ENCODE measurements at regions not wholly inside any gene's neighbourhood (a gene's known extent, or its start where the extent isn't known, plus 50 kb on each side); places are given as distances from the start of the nearest gene placed in this dataset.

DNA sequence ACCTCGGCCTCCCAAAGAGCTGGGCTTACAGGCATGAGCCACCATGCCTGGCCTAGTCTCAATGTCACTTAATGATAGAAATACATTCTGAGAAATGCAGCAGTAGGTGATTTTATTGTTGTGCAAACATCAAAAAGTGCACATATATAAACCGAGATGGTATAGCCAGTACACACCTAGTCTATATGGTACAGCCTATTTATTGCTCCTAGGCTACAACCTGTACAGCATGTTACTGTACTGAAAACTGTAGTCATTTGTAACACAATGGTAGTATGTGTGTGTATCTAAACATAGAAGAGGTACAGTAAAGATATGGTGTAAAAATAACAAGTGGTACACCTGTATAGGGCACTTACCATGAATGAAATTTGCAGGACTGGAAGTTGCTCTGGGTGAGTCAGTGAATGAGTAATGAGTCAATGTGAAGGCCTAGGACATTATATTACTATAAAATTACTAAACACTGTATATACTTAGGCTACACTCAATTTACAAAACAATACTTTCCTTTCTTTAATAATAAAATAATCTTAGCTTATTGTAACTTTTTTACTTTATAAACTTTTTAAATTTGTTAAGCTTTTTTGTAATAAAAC is 166.7 kb upstream of the SYT1 start:
- no peak overlapping the region for H3K4me2 ChIP-seq
- no peak overlapping the region for H3K4me3 ChIP-seq
- no peak overlapping the region for H3K9ac ChIP-seq
- no peak for TF ChIP-seq Cebpa-rat (IDR thresholded peaks at IDR 0.05)
- H3K36me3 ChIP-seq: no peaks in the 10 kb centered on the region
- no peak overlapping the region for H3K27ac ChIP-seq
- H4K20me1 ChIP-seq: no peaks in the 10 kb centered on the region
- no peaks in the 10 kb centered on the region for H3K27me3 ChIP-seq
- H3K9me3 ChIP-seq: no peaks in the 10 kb centered on the region
- H3K4me1 ChIP-seq: no peaks in the 10 kb centered on the region

GRCh38 chr12:78698747-78699146 is 165.8 kb upstream of the SYT1 start:
- no peaks in the 10 kb centered on the region for H3K9me3 ChIP-seq
- no peak overlapping the region for H3K9ac ChIP-seq
- no peaks in the 10 kb centered on the region for H4K20me1 ChIP-seq
- no peak overlapping the region for H3K27ac ChIP-seq
- no peaks in the 10 kb centered on the region for H3K36me3 ChIP-seq
- H3K4me3 ChIP-seq: no peak overlapping the region
- TF ChIP-seq Cebpa-rat (IDR thresholded peaks at IDR 0.05): no peak
- no peaks in the 10 kb centered on the region for H3K4me1 ChIP-seq
- H3K27me3 ChIP-seq: no peaks in the 10 kb centered on the region
- H3K4me2 ChIP-seq: no peak overlapping the region

DNA sequence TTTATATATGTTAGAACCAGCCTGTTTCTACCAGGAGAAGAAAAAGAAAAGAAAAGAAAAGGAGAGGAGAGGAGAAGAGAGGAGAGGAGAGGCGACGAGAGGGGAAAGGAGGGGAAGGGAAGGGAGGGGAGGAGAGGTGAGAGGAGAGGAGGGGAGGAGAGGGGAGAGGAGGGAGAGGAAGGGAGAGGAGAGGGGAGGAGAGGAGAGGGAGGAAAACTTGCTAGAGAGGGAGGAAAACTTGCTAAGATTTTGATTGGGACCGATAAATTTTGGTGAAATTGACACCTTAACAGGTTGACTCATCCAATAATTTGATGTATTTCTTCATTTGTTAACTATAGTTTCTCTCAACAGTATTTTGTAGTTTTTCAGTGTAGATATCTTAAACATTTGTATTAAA is 164.0 kb upstream of the SYT1 start:
- TF ChIP-seq Cebpa-rat (IDR thresholded peaks at IDR 0.05): no peak
- H3K27me3 ChIP-seq: no peaks in the 10 kb centered on the region
- H3K9me3 ChIP-seq: no peaks in the 10 kb centered on the region
- H4K20me1 ChIP-seq: no peaks in the 10 kb centered on the region
- no peak overlapping the region for H3K4me3 ChIP-seq
- no peak overlapping the region for H3K9ac ChIP-seq
- no peak overlapping the region for H3K4me2 ChIP-seq
- no peaks in the 10 kb centered on the region for H3K4me1 ChIP-seq
- no peak overlapping the region for H3K27ac ChIP-seq
- no peaks in the 10 kb centered on the region for H3K36me3 ChIP-seq

GRCh38 chr12:78703820-78704525 is 160.6 kb upstream of the SYT1 start:
- no peak overlapping the region for H3K9ac ChIP-seq
- no peaks in the 10 kb centered on the region for H4K20me1 ChIP-seq
- no peak overlapping the region for H3K27ac ChIP-seq
- no peak overlapping the region for H3K4me2 ChIP-seq
- no peaks in the 10 kb centered on the region for H3K36me3 ChIP-seq
- no peaks in the 10 kb centered on the region for H3K27me3 ChIP-seq
- H3K4me3 ChIP-seq: no peak overlapping the region
- TF ChIP-seq Cebpa-rat (IDR thresholded peaks at IDR 0.05): no peak
- no peaks in the 10 kb centered on the region for H3K4me1 ChIP-seq
- no peaks in the 10 kb centered on the region for H3K9me3 ChIP-seq

GRCh38 chr12:78711954-78712353 is 152.6 kb upstream of the SYT1 start:
- Histone ChIP-seq H3K27me3 (no peaks in the 10 kb centered on the region), H3K4me1 (no peaks in the 10 kb centered on the region), H3K4me3 (no peak overlapping the region), H3K9ac (no peak overlapping the region), H3K27ac (no peak overlapping the region), H3K4me2 (no peak overlapping the region), H3K36me3 (no peaks in the 10 kb centered on the region), H3K9me3 (no peaks in the 10 kb centered on the region), H4K20me1 (no peaks in the 10 kb centered on the region)
- no peak for TF ChIP-seq Cebpa-rat (IDR thresholded peaks at IDR 0.05)

DNA sequence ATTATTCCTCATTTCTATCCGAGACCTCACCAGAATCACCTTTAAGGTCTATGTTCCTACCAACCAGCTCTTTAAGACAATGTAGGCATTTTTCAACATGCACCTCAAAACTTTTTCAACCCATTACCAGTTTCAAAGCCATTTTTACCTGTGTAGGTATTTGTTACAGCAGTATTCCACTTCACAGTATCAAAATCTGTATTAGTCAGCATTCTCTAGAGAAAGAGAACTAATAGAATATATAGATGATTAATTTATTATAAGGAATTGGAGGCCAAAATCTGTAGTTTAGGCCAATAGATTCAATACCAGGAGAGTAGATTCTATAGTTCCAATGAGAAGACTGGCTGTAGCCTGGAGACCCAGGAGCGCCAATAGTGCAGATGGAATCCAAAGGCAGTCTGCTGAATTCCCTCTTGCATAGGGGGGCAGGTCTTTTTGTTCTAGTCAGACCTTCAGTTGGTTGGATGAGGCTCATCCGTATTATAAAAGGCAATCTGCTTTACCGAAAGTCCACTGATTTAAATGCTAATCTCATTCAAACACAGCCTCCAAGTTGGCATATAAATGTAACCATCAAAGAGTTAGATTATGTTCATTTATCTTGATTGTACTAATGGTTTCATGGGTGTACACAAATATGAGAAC is 151.6 kb upstream of the SYT1 start:
- H3K27me3 ChIP-seq: no peaks in the 10 kb centered on the region
- no peaks in the 10 kb centered on the region for H3K4me1 ChIP-seq
- no peaks in the 10 kb centered on the region for H3K9me3 ChIP-seq
- no peak overlapping the region for H3K9ac ChIP-seq
- no peak for TF ChIP-seq Cebpa-rat (IDR thresholded peaks at IDR 0.05)
- H3K36me3 ChIP-seq: no peaks in the 10 kb centered on the region
- no peak overlapping the region for H3K27ac ChIP-seq
- no peak overlapping the region for H3K4me2 ChIP-seq
- H4K20me1 ChIP-seq: no peaks in the 10 kb centered on the region
- no peak overlapping the region for H3K4me3 ChIP-seq

DNA sequence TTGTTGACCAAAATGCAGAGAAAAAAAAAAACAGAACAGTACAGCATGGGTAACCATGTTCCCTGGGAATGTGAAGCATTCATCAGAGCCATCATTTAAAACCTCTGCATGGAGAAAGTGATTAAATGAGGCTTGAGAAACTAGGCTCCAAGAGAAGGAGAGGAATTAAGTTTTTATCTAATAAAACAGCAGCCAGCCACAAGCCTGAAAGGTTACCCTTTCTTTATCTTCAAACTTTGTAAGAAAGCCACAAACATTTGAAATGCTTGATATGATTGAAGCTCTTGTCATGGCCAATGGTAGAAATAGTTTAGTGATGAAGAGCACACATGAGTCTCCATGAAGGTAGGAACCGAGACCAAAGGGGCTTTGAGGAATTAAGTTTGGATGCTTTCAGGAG is 144.9 kb upstream of the SYT1 start:
- no peak for TF ChIP-seq Cebpa-rat (IDR thresholded peaks at IDR 0.05)
- no peak overlapping the region for H3K9ac ChIP-seq
- no peaks in the 10 kb centered on the region for H3K9me3 ChIP-seq
- H3K27me3 ChIP-seq: no peaks in the 10 kb centered on the region
- H3K36me3 ChIP-seq: no peaks in the 10 kb centered on the region
- no peak overlapping the region for H3K27ac ChIP-seq
- H4K20me1 ChIP-seq: no peaks in the 10 kb centered on the region
- H3K4me1 ChIP-seq: 0 out of 2 replicates have a peak, but pooled peaks cover 4% of the 10 kb centered on the region
- H3K4me2 ChIP-seq: no peak overlapping the region
- no peak overlapping the region for H3K4me3 ChIP-seq

DNA sequence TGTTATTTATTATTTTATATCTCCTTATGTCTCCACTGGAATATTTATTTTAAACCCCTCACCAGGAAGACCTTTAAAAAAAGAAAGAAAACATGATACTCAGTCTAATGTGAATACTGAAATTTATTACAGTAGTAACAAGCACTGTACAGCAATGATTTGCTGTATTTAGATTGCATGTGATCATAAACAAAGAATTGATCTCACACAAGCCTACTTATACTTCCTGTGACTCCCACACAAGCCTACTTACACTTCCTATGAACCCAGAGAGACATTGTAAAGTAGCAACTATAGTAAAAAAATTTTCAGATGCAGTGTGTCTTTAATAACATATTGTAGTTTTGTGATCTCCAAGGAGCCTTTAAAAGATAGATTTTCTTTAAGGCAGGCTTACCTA is 142.7 kb upstream of the SYT1 start:
- no peak overlapping the region for H3K27ac ChIP-seq
- no peaks in the 10 kb centered on the region for H4K20me1 ChIP-seq
- no peak overlapping the region for H3K9ac ChIP-seq
- H3K27me3 ChIP-seq: no peaks in the 10 kb centered on the region
- no peak for TF ChIP-seq Cebpa-rat (IDR thresholded peaks at IDR 0.05)
- H3K9me3 ChIP-seq: no peaks in the 10 kb centered on the region
- H3K4me1 ChIP-seq: 0 out of 2 replicates have a peak, but pooled peaks cover 4% of the 10 kb centered on the region
- no peaks in the 10 kb centered on the region for H3K36me3 ChIP-seq
- no peak overlapping the region for H3K4me3 ChIP-seq
- H3K4me2 ChIP-seq: no peak overlapping the region

DNA sequence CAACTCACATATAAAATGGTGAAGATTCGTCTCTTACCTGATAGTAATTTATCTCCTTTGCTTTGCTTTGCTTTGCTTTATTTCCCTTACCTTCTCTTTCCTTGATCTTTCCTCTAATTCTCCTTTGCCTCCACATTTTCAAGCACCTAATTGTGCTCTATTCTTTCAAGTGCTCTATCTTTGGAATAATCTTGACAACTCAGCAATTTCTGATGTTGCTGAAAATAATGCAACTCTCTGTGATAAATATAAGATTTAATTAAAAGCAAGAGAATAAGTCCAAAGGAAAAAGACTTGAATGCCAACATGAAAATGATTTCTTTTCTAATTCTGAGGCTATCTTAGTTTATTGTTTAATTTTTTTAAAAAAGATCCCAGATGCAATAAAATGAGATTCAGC is 139.5 kb upstream of the SYT1 start:
- no peak for TF ChIP-seq Cebpa-rat (IDR thresholded peaks at IDR 0.05)
- Histone ChIP-seq H3K36me3 (no peaks in the 10 kb centered on the region), H3K9ac (no peak overlapping the region), H3K27ac (no peak overlapping the region), H4K20me1 (no peaks in the 10 kb centered on the region), H3K4me1 (0 out of 2 replicates have a peak, but pooled peaks cover 4% of the 10 kb centered on the region), H3K27me3 (no peaks in the 10 kb centered on the region), H3K4me3 (no peak overlapping the region), H3K9me3 (no peaks in the 10 kb centered on the region), H3K4me2 (no peak overlapping the region)

DNA sequence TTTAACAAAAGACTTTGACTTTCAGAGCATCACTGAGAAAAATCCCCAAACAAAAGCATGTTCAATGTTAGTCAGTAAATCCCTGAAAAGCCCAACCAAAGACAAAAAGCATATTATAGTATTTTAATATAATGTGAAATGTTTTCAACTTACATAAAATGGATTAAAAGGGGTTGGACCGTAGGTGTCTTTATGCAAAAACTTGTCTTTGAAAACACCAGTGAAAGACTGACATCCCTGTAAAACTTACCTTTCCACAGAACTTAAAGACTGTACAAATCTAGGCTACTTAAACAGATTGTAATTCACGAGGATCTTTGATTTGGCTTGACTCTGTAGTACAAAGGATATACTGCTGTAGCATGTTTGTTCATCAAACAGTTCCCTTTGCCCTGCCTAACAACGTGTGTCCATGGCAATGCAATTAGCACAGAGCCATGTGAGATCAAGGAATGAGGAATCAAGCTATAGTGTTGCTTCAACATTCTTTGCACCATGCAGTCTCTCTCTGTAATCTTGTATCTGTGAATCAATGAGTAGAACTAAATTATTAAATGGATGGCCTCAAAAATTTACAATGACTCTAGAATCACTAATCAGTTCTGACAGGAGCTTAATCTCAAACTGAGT is 138.5 kb upstream of the SYT1 start:
- Histone ChIP-seq H3K27ac (no peak overlapping the region), H3K36me3 (no peaks in the 10 kb centered on the region), H3K9me3 (no peaks in the 10 kb centered on the region), H4K20me1 (no peaks in the 10 kb centered on the region), H3K4me2 (no peak overlapping the region), H3K4me3 (no peak overlapping the region), H3K4me1 (0 out of 2 replicates have a peak, but pooled peaks cover 4% of the 10 kb centered on the region), H3K27me3 (no peaks in the 10 kb centered on the region), H3K9ac (no peak overlapping the region)
- TF ChIP-seq Cebpa-rat (IDR thresholded peaks at IDR 0.05): no peak
